ENCODE measurements at regions not wholly inside any gene's neighbourhood (a gene's known extent, or its start where the extent isn't known, plus 50 kb on each side); places are given as distances from the start of the nearest gene placed in this dataset.

DNA sequence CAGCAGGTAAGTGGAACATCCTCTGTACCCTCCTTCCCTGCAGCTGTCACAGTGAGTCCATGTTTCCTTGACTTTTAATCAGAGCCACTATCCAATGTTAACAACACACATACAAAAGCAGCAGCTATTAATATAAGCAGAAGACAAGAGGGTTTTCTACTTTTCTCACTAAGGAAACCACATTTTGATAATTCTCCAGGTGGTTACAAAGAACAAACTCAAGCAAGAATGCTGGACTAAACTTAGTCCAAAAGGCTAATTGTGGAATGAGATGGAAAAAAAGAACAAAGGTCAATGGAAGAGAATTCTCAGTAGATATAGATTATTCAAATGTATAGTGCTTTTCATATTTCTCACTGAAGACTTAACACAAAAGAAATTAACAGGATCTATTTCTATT lies 176.9 kb upstream of the SLC39A10 start:
- TF ChIP-seq, protein P1, sequence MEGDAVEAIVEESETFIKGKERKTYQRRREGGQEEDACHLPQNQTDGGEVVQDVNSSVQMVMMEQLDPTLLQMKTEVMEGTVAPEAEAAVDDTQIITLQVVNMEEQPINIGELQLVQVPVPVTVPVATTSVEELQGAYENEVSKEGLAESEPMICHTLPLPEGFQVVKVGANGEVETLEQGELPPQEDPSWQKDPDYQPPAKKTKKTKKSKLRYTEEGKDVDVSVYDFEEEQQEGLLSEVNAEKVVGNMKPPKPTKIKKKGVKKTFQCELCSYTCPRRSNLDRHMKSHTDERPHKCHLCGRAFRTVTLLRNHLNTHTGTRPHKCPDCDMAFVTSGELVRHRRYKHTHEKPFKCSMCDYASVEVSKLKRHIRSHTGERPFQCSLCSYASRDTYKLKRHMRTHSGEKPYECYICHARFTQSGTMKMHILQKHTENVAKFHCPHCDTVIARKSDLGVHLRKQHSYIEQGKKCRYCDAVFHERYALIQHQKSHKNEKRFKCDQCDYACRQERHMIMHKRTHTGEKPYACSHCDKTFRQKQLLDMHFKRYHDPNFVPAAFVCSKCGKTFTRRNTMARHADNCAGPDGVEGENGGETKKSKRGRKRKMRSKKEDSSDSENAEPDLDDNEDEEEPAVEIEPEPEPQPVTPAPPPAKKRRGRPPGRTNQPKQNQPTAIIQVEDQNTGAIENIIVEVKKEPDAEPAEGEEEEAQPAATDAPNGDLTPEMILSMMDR (IDR thresholded peaks at IDR 0.05 in 2 of 3, conservative IDR thresholded peaks at IDR 0.05 in 1 of 3; ENCODE audit: control insufficient read depth in 2 of 3, extremely low read depth in 1 of 3, insufficient read depth in 1 of 3, low read depth in 3 of 3, low read length in 3 of 3) = no peak
- TF ChIP-seq POLR2AphosphoS5 (IDR thresholded peaks at IDR 0.05; ENCODE audit: low read length) (no peak), CREB1 (IDR thresholded peaks at IDR 0.05; ENCODE audit: low read depth) (no peak), CHD2 (IDR thresholded peaks at IDR 0.05; ENCODE audit: borderline replicate concordance, low read depth, low read length) (no peak), PML (IDR thresholded peaks at IDR 0.05; ENCODE audit: low read length) (no peak), ETV6 (conservative IDR thresholded peaks at IDR 0.05 in 1 of 2, IDR thresholded peaks at IDR 0.05 in 1 of 2; ENCODE audit: borderline replicate concordance in 1 of 2, low read depth in 1 of 2) (no peak), RBBP5 (conservative IDR thresholded peaks at IDR 0.05) (no peak)
- TF ChIP-seq, protein P2, sequence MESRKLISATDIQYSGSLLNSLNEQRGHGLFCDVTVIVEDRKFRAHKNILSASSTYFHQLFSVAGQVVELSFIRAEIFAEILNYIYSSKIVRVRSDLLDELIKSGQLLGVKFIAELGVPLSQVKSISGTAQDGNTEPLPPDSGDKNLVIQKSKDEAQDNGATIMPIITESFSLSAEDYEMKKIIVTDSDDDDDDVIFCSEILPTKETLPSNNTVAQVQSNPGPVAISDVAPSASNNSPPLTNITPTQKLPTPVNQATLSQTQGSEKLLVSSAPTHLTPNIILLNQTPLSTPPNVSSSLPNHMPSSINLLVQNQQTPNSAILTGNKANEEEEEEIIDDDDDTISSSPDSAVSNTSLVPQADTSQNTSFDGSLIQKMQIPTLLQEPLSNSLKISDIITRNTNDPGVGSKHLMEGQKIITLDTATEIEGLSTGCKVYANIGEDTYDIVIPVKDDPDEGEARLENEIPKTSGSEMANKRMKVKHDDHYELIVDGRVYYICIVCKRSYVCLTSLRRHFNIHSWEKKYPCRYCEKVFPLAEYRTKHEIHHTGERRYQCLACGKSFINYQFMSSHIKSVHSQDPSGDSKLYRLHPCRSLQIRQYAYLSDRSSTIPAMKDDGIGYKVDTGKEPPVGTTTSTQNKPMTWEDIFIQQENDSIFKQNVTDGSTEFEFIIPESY (IDR thresholded peaks at IDR 0.05) = no peak

All from GM12878 (cell line).